Astrocyte (in vitro differentiated cells and primary cell): ENCODE measurements at regions not wholly inside any gene's neighbourhood (a gene's known extent, or its start where the extent isn't known, plus 50 kb on each side); places are given as distances from the start of the nearest gene placed in this dataset.

Experiments
- DNase-seq: peaks from one replicate; pipeline ENCODE4 v3.0.0-alpha.2; 2010; ENCODE audit warnings: low read depth
- FAIRE-seq: peaks from 2 replicates; lab custom pipeline; 2011; peaks lifted over from hg19 to GRCh38; lab: Jason Lieb, UNC
- H2AFZ ChIP-seq: 2 replicates; pipeline ENCODE4 v1.6.0; 2012; ENCODE audit warnings: low read depth, low read length, inconsistent platforms
- H3K27ac ChIP-seq: 2 replicates; pipeline ENCODE4 v1.5.1; 2011; ENCODE audit warnings: low read depth, low read length, inconsistent platforms
- H3K27me3 ChIP-seq: 2 replicates; pipeline ENCODE4 v1.6.0; 2011; ENCODE audit warnings: low read length, inconsistent platforms; ENCODE audit not compliant: insufficient read depth
- H3K36me3 ChIP-seq: 2 replicates; pipeline ENCODE4 v1.5.1; 2011; ENCODE audit warnings: low read length, inconsistent platforms; ENCODE audit not compliant: insufficient read depth
- H3K4me1 ChIP-seq: 2 replicates; pipeline ENCODE4 v1.5.1; 2011; ENCODE audit warnings: low read length, inconsistent platforms; ENCODE audit not compliant: insufficient read depth
- H3K4me2 ChIP-seq: 2 replicates; pipeline ENCODE4 v1.6.0; 2012; ENCODE audit warnings: low read length, inconsistent platforms
- H3K4me3 ChIP-seq: 2 replicates; pipeline ENCODE4 v1.5.1; 2011; ENCODE audit warnings: low read depth, mild to moderate bottlenecking, low read length, inconsistent platforms; ENCODE audit not compliant: insufficient read depth
- H3K79me2 ChIP-seq: 2 replicates; pipeline ENCODE4 v1.6.0; 2012; ENCODE audit warnings: mild to moderate bottlenecking, low read length, inconsistent platforms; ENCODE audit not compliant: insufficient read depth
- H3K9ac ChIP-seq: 2 replicates; pipeline ENCODE4 v1.6.0; 2012; ENCODE audit warnings: mild to moderate bottlenecking, low read length, inconsistent platforms
- H3K9me3 ChIP-seq: 2 replicates; pipeline ENCODE4 v1.5.1; 2012; ENCODE audit warnings: low read depth, mild to moderate bottlenecking, low read length, inconsistent platforms; ENCODE audit not compliant: insufficient read depth
- H4K20me1 ChIP-seq: 2 replicates; pipeline ENCODE4 v1.6.0; 2012; ENCODE audit warnings: low read length, inconsistent platforms; ENCODE audit not compliant: insufficient read depth
- H3K27ac Mint-ChIP-seq: one replicate; pipeline ENCODE4 v1.8.0; 2021; ENCODE audit warnings: mild to moderate bottlenecking, mixed read lengths; ENCODE audit not compliant: unreplicated experiment
- H3K27me3 Mint-ChIP-seq: one replicate; pipeline ENCODE4 v1.8.0; 2021; ENCODE audit warnings: low read depth, mixed read lengths; ENCODE audit not compliant: unreplicated experiment
- H3K36me3 Mint-ChIP-seq: one replicate; pipeline ENCODE4 v1.8.0; 2021; ENCODE audit warnings: low read depth, mixed read lengths; ENCODE audit not compliant: unreplicated experiment
- H3K4me1 Mint-ChIP-seq: one replicate; pipeline ENCODE4 v1.8.0; 2021; ENCODE audit warnings: low read depth, mixed read lengths; ENCODE audit not compliant: unreplicated experiment
- H3K4me3 Mint-ChIP-seq: one replicate; pipeline ENCODE4 v1.8.0; 2021; ENCODE audit warnings: mild to moderate bottlenecking, moderate library complexity, mixed read lengths; ENCODE audit not compliant: unreplicated experiment
- H3K9me3 Mint-ChIP-seq: one replicate; pipeline ENCODE4 v1.8.0; 2021; ENCODE audit warnings: mild to moderate bottlenecking, mixed read lengths; ENCODE audit not compliant: unreplicated experiment
- EZH2 ChIP-seq: IDR thresholded peaks from 2 replicates; pipeline ENCODE4 v1.6.1; 2012; ENCODE audit warnings: mild to moderate bottlenecking, low read length, inconsistent platforms; ENCODE audit not compliant: insufficient read depth
- TF ChIP-seq, protein P1 (sequence below): IDR thresholded peaks from 2 replicates; pipeline ENCODE4 v1.5.1; 2011; ENCODE audit warnings: low read depth, mild to moderate bottlenecking, inconsistent platforms, low read length, moderate library complexity; ENCODE audit not compliant: insufficient read depth

DNA sequence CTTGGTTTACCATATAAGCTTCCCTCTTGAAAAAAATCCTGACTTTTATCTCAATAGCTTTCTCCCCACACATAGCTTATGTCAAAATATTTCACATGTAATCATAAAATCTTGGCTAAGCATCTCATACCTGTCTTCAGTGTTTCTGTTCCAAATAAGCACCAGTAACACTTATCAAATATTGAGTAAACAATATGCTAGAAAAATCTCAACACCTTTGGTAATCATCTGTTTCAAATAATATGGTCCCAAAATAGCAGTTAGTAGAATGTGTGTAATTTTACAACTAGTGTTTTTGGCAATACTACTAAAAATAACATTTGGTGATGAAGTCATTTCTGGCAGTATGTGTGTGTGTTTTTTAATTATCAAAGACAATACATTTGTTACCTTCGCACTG lies 2138.2 kb downstream of the PCDH7 start:
- H3K4me3 Mint-ChIP-seq: no peak overlapping the region
- H3K27me3 Mint-ChIP-seq: no peaks in the 10 kb centered on the region
- peaks cover 3% of the 10 kb centered on the region for H3K4me1 Mint-ChIP-seq
- Histone ChIP-seq H3K4me3 (no peak overlapping the region), H3K27me3 (no peaks in the 10 kb centered on the region), H3K36me3 (no peaks in the 10 kb centered on the region), H3K4me2 (no peak overlapping the region), H3K79me2 (no peaks in the 10 kb centered on the region), H3K9me3 (no peaks in the 10 kb centered on the region), H2AFZ (no peak overlapping the region), H3K4me1 (no peaks in the 10 kb centered on the region), H4K20me1 (no peaks in the 10 kb centered on the region), H3K27ac (peak overlapping the region; percentile 36), H3K9ac (no peak overlapping the region)
- H3K9me3 Mint-ChIP-seq: no peaks in the 10 kb centered on the region
- H3K36me3 Mint-ChIP-seq: no peaks in the 10 kb centered on the region
- DNase-seq (no peak), FAIRE-seq (no peak)
- H3K27ac Mint-ChIP-seq: no peak overlapping the region
- TF ChIP-seq, protein P1, sequence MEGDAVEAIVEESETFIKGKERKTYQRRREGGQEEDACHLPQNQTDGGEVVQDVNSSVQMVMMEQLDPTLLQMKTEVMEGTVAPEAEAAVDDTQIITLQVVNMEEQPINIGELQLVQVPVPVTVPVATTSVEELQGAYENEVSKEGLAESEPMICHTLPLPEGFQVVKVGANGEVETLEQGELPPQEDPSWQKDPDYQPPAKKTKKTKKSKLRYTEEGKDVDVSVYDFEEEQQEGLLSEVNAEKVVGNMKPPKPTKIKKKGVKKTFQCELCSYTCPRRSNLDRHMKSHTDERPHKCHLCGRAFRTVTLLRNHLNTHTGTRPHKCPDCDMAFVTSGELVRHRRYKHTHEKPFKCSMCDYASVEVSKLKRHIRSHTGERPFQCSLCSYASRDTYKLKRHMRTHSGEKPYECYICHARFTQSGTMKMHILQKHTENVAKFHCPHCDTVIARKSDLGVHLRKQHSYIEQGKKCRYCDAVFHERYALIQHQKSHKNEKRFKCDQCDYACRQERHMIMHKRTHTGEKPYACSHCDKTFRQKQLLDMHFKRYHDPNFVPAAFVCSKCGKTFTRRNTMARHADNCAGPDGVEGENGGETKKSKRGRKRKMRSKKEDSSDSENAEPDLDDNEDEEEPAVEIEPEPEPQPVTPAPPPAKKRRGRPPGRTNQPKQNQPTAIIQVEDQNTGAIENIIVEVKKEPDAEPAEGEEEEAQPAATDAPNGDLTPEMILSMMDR: no peak
- TF ChIP-seq EZH2: no peak

DNA sequence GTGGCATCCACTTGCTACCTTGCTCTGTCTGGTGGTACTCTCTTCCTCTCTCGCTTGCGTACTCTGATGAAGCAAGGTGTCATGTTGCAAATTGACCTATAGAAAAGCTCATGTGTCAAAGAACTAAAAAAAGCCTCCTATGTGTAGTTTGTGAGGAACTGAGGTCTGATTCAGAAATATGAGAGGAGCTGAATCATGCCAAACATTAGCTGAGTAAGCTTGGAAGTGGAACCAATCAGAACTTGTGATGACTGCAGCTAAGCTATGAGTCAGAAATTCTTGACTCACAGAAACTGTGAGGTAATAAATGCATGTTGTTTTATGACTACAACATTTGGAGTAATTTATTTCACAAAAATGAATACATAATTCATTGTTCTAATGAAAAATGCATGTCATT lies 2138.8 kb downstream of the PCDH7 start:
- peak overlapping the region; percentile 36 for H3K27ac ChIP-seq
- DNase-seq (peak; percentile 83), FAIRE-seq (no peak)
- no peaks in the 10 kb centered on the region for H3K36me3 ChIP-seq
- no peaks in the 10 kb centered on the region for H3K9me3 ChIP-seq
- no peaks in the 10 kb centered on the region for H3K27me3 ChIP-seq
- peak overlapping the region; percentile 42 for H3K4me2 ChIP-seq
- no peaks in the 10 kb centered on the region for H3K79me2 ChIP-seq
- H3K27me3 Mint-ChIP-seq: no peaks in the 10 kb centered on the region
- peaks cover 3% of the 10 kb centered on the region for H3K4me1 Mint-ChIP-seq
- H3K4me1 ChIP-seq: no peaks in the 10 kb centered on the region
- H3K4me3 Mint-ChIP-seq: no peak overlapping the region
- H3K4me3 ChIP-seq: no peak overlapping the region
- no peaks in the 10 kb centered on the region for H4K20me1 ChIP-seq
- peak overlapping the region; percentile 15 for H2AFZ ChIP-seq
- no peak for TF ChIP-seq EZH2
- TF ChIP-seq, protein P1: no peak
- H3K36me3 Mint-ChIP-seq: no peaks in the 10 kb centered on the region
- peak overlapping the region; percentile 7 for H3K27ac Mint-ChIP-seq
- no peaks in the 10 kb centered on the region for H3K9me3 Mint-ChIP-seq
- peak overlapping the region; percentile 31 for H3K9ac ChIP-seq

DNA sequence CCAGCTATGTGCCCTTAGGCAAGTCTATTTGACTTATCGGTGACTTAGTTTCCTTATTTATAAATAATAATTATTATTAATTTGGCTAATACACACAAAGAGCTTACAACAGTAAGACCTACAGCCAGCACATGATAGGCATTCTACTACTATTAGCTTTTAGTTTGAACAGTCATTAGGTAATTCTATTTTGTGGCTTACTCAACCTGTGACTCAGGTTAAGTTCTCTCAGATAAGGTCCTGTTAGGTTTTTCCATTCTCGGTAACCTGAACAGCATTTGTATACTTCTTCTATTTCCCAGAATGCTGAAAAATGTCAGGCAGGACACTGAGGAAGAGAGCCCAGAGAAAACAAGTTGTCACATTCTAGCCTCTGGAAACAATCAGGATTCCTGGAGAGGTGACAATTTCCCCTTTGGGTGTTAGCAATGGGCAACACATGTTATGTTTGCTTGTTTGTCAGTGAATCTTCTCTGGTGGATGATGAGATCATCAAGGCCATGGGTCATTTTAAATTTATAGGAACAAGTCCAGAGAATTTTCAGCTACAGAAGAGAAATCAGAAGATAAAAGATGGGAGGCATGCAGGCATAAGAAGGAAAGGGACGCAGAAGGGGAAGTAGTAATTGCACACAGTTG lies 2144.7 kb downstream of the PCDH7 start:
- H3K79me2 ChIP-seq: no peaks in the 10 kb centered on the region
- no peak overlapping the region for H3K4me3 ChIP-seq
- no peaks in the 10 kb centered on the region for H3K4me1 Mint-ChIP-seq
- TF ChIP-seq EZH2: no peak
- TF ChIP-seq, protein P1: no peak
- H3K27me3 ChIP-seq: no peaks in the 10 kb centered on the region
- H3K27ac ChIP-seq: no peak overlapping the region
- H3K9ac ChIP-seq: no peak overlapping the region
- no peak for FAIRE-seq
- H3K4me3 Mint-ChIP-seq: no peak overlapping the region
- H3K36me3 ChIP-seq: no peaks in the 10 kb centered on the region
- H3K27ac Mint-ChIP-seq: no peak overlapping the region
- no peak overlapping the region for H3K4me2 ChIP-seq
- no peaks in the 10 kb centered on the region for H3K4me1 ChIP-seq
- no peaks in the 10 kb centered on the region for H3K27me3 Mint-ChIP-seq
- no peak overlapping the region for H2AFZ ChIP-seq
- no peaks in the 10 kb centered on the region for H3K36me3 Mint-ChIP-seq
- H3K9me3 ChIP-seq: no peaks in the 10 kb centered on the region
- H4K20me1 ChIP-seq: no peaks in the 10 kb centered on the region
- no peaks in the 10 kb centered on the region for H3K9me3 Mint-ChIP-seq
- DNase-seq: no peak
